Caco-2 (cell line): ENCODE measurements at regions not wholly inside any gene's neighbourhood (a gene's known extent, or its start where the extent isn't known, plus 50 kb on each side); places are given as distances from the start of the nearest gene placed in this dataset.

Experiments
- BruUV-seq: library from RNA; stranded (reverse); fragments of 400-500 nt; replicated peaks from 2 replicates; lab custom pipeline; 2021; lab: Mats Ljungman, UMichigan
- CTCF ChIA-PET: fragments of 300-600 bp; sonication (Branson Sonifier 250); formaldehyde crosslinking; loops from one replicate; lab custom pipeline; 2022; ENCODE audit warnings: antibody characterized with exemption; lab: Charles Lee
- POLR2A ChIA-PET: fragments of 300-600 bp; sonication (Branson Sonifier 250); formaldehyde crosslinking; loops from one replicate; lab custom pipeline; 2022; ENCODE audit warnings: antibody characterized with exemption; lab: Charles Lee
- DNase-seq, 2 experiments: peaks; one replicate each; pipeline versions ENCODE4 v3.0.0 to v3.0.0-alpha.2; 2020 to 2022
- H3K27me3 ChIP-seq: replicated peaks from 2 replicates; pipeline ENCODE4 v1.6.0; 2011; ENCODE audit warnings: low read length; ENCODE audit not compliant: control insufficient read depth, insufficient read depth
- H3K36me3 ChIP-seq: 2 replicates; pipeline ENCODE4 v1.5.1; 2011; ENCODE audit warnings: low read length; ENCODE audit not compliant: control insufficient read depth, insufficient read depth
- H3K4me1 ChIP-seq: fragments of 250-450 bp; sonication (Bioruptor Pico); 2 replicates; pipeline ENCODE4 v1.5.1; 2020; ENCODE audit warnings: mild to moderate bottlenecking
- H3K4me3 ChIP-seq: 2 replicates; pipeline ENCODE4 v1.5.1; 2011; ENCODE audit warnings: low read depth, mild to moderate bottlenecking, control low read depth, low read length
- H3K9me3 ChIP-seq: fragments of 250-450 bp; sonication (Bioruptor Pico); 2 replicates; pipeline ENCODE4 v1.5.1; 2020; ENCODE audit warnings: mild to moderate bottlenecking, moderate library complexity
- H3K27ac Mint-ChIP-seq: one replicate; pipeline ENCODE4 v1.8.0; 2022; ENCODE audit warnings: mixed read lengths; ENCODE audit not compliant: unreplicated experiment
- H3K27me3 Mint-ChIP-seq: one replicate; pipeline ENCODE4 v1.8.0; 2022; ENCODE audit warnings: mixed read lengths; ENCODE audit not compliant: insufficient read depth, unreplicated experiment
- H3K36me3 Mint-ChIP-seq: one replicate; pipeline ENCODE4 v1.8.0; 2022; ENCODE audit warnings: mild to moderate bottlenecking, mixed read lengths; ENCODE audit not compliant: insufficient read depth, unreplicated experiment
- H3K4me1 Mint-ChIP-seq: one replicate; pipeline ENCODE4 v1.8.0; 2022; ENCODE audit warnings: low read depth, mixed read lengths; ENCODE audit not compliant: unreplicated experiment
- H3K4me3 Mint-ChIP-seq: one replicate; pipeline ENCODE4 v1.8.0; 2022; ENCODE audit warnings: mild to moderate bottlenecking, moderate library complexity, mixed read lengths; ENCODE audit not compliant: unreplicated experiment
- H3K9me3 Mint-ChIP-seq: one replicate; pipeline ENCODE4 v1.8.0; 2022; ENCODE audit warnings: mixed read lengths; ENCODE audit not compliant: unreplicated experiment
- CTCF ChIP-seq, 2 experiments: fragments of 200-600 bp in 1 of 2; IDR thresholded peaks; 1 replicate in 1 of 2; 2 replicates in 1 of 2; pipeline versions ENCODE4 v1.5.1 to v1.8.0; 2011 to 2022; ENCODE audit warnings: antibody characterized with exemption in 1 of 2, control low read depth in 1 of 2, inconsistent platforms in 1 of 2, low read depth in 1 of 2, low read length in 1 of 2, mild to moderate bottlenecking in 1 of 2, moderate library complexity in 1 of 2; ENCODE audit not compliant: insufficient read depth in 1 of 2, severe bottlenecking in 1 of 2, unreplicated experiment in 1 of 2
- intact Hi-C: fragments of 100-400 bp; cut with micrococcal nuclease; formaldehyde crosslinking; loops from one replicate; pipeline ENCODE4 v1.10.0; 2022; ENCODE audit not compliant: unreplicated experiment

- intact Hi-C loops, result no loop called here
- ChIA-PET CTCF (interaction anchor here (0.6 kb wide), 1 partner anchor 334 kb away, joined by 4 read pairs; no protein-coding TSS in a partner anchor), POLR2A (no interaction called here)
Measured at GRCh38 chr14:30256627-30257026, 302.3 kb upstream of the G2E3 start.

GRCh38 chr14:30257946-30258661, 300.9 kb upstream of the G2E3 start:
- Histone ChIP-seq H3K9me3 (no peaks in the 10 kb centered on the region), H3K4me1 (no peaks in the 10 kb centered on the region), H3K27me3 (no peaks in the 10 kb centered on the region), H3K36me3 (no peaks in the 10 kb centered on the region), H3K4me3 (no peak overlapping the region)
- H3K4me1 Mint-ChIP-seq, result no peaks in the 10 kb centered on the region
- BruUV-seq, result no TSS peak
- no peak overlapping the region for H3K27ac Mint-ChIP-seq
- DNase-seq, result no peak
- H3K36me3 Mint-ChIP-seq, result no peaks in the 10 kb centered on the region
- POLR2A ChIA-PET, result no interaction called here
- peaks cover 8% of the 10 kb centered on the region for H3K27me3 Mint-ChIP-seq
- CTCF ChIA-PET, result no interaction called here
- TF ChIP-seq CTCF (IDR thresholded peaks at IDR 0.05; ENCODE audit: insufficient read depth in 1 of 2, low read depth in 1 of 2, low read length in 1 of 2, severe bottlenecking in 1 of 2, unreplicated experiment in 1 of 2), result no peak
- H3K9me3 Mint-ChIP-seq, result no peaks in the 10 kb centered on the region
- H3K4me3 Mint-ChIP-seq, result no peak overlapping the region
- intact Hi-C loops, result no loop called here

More at GRCh38 chr14:30256627-30257026, 302.3 kb upstream of the G2E3 start:
- no peaks in the 10 kb centered on the region for H3K27me3 ChIP-seq
- Mint-ChIP-seq H3K27ac (no peak overlapping the region), H3K36me3 (no peaks in the 10 kb centered on the region), H3K4me3 (no peak overlapping the region), H3K27me3 (peaks cover 8% of the 10 kb centered on the region), H3K4me1 (no peaks in the 10 kb centered on the region), H3K9me3 (no peaks in the 10 kb centered on the region)
- no peaks in the 10 kb centered on the region for H3K36me3 ChIP-seq
- H3K4me1 ChIP-seq, result no peaks in the 10 kb centered on the region
- TF ChIP-seq CTCF (IDR thresholded peaks at IDR 0.05; ENCODE audit: insufficient read depth in 1 of 2, low read depth in 1 of 2, low read length in 1 of 2, severe bottlenecking in 1 of 2, unreplicated experiment in 1 of 2), result no peak
- DNase-seq, result no peak
- no peak overlapping the region for H3K4me3 ChIP-seq
- no peaks in the 10 kb centered on the region for H3K9me3 ChIP-seq
- BruUV-seq, result no TSS peak

GRCh38 chr14:30260833-30261607, 297.9 kb upstream of the G2E3 start:
- TF ChIP-seq CTCF (IDR thresholded peaks at IDR 0.05; ENCODE audit: insufficient read depth in 1 of 2, low read depth in 1 of 2, low read length in 1 of 2, severe bottlenecking in 1 of 2, unreplicated experiment in 1 of 2), result no peak
- BruUV-seq, result no TSS peak
- no peak for DNase-seq
- Mint-ChIP-seq H3K9me3 (no peaks in the 10 kb centered on the region), H3K27me3 (peaks cover 8% of the 10 kb centered on the region), H3K4me1 (no peaks in the 10 kb centered on the region), H3K36me3 (no peaks in the 10 kb centered on the region), H3K27ac (no peak overlapping the region), H3K4me3 (no peak overlapping the region)
- Histone ChIP-seq H3K4me1 (no peaks in the 10 kb centered on the region), H3K9me3 (no peaks in the 10 kb centered on the region), H3K4me3 (no peak overlapping the region), H3K36me3 (no peaks in the 10 kb centered on the region), H3K27me3 (no peaks in the 10 kb centered on the region)
- ChIA-PET CTCF (no interaction called here), POLR2A (no interaction called here)
- intact Hi-C loops, result no loop called here
